ENCODE measurements at regions not wholly inside any gene's neighbourhood (a gene's known extent, or its start where the extent isn't known, plus 50 kb on each side); places are given as distances from the start of the nearest gene placed in this dataset.

- Histone ChIP-seq H3K4me3 (no peak overlapping the region), H3K36me3 (no peaks in the 10 kb centered on the region), H3K9me3 (peaks cover 0 to 1% (median 0%) of the 10 kb centered on the region in 4 donors), H3K27ac (no peak overlapping the region), H3K4me1 (no peaks in the 10 kb centered on the region), H3K27me3 (no peaks in the 10 kb centered on the region)
- WGBS, 2 donors: 95 to 97% methylated on average over 3 of the region's 3 CpGs
- intact Hi-C loops (cut with DNase I): no loop called here
- TF ChIP-seq CTCF (IDR thresholded peaks at IDR 0.05) (no peak), POLR2A (IDR thresholded peaks at IDR 0.05) (no peak), POLR2AphosphoS5 (IDR thresholded peaks at IDR 0.05) (no peak), EP300 (IDR thresholded peaks at IDR 0.05) (no peak)
- DNase-seq: no peak
These were observed 87.8 kb downstream of the FOXB1 start for GRCh38 chr15:60091911-60092310.

GRCh38 chr15:60093273-60094067, 89.4 kb downstream of the FOXB1 start:
- Histone ChIP-seq H3K9me3 (peaks cover 0 to 5% (median 0%) of the 10 kb centered on the region in 4 donors), H3K4me3 (no peak overlapping the region), H3K36me3 (no peaks in the 10 kb centered on the region), H3K27ac (no peak overlapping the region), H3K4me1 (no peaks in the 10 kb centered on the region), H3K27me3 (no peaks in the 10 kb centered on the region)
- TF ChIP-seq EP300 (IDR thresholded peaks at IDR 0.05): no peak
- TF ChIP-seq POLR2AphosphoS5 (IDR thresholded peaks at IDR 0.05): no peak
- no peak for TF ChIP-seq CTCF (IDR thresholded peaks at IDR 0.05)
- TF ChIP-seq POLR2A (IDR thresholded peaks at IDR 0.05): no peak
- no peak for DNase-seq
- intact Hi-C loops (cut with DNase I): no loop called here
- WGBS, 2 donors: 8 to 43% methylated on average over 4 of the region's 4 CpGs

GRCh38 chr15:60095711-60096110, 91.6 kb downstream of the FOXB1 start:
- Histone ChIP-seq H3K36me3 (no peaks in the 10 kb centered on the region), H3K4me3 (no peak overlapping the region), H3K4me1 (no peaks in the 10 kb centered on the region), H3K9me3 (peaks cover 0 to 5% (median 0%) of the 10 kb centered on the region in 4 donors), H3K27me3 (no peaks in the 10 kb centered on the region), H3K27ac (no peak overlapping the region)
- 82 to 89% methylated on average over 2 of the region's 2 CpGs for WGBS, 2 donors
- no peak for DNase-seq
- intact Hi-C loops (cut with DNase I): no loop called here
- no peak for TF ChIP-seq POLR2AphosphoS5 (IDR thresholded peaks at IDR 0.05)
- no peak for TF ChIP-seq CTCF (IDR thresholded peaks at IDR 0.05)
- no peak for TF ChIP-seq POLR2A (IDR thresholded peaks at IDR 0.05)
- TF ChIP-seq EP300 (IDR thresholded peaks at IDR 0.05): no peak

GRCh38 chr15:60096157-60096556, 92.0 kb downstream of the FOXB1 start:
- no peak for DNase-seq
- H3K4me3 ChIP-seq: no peak overlapping the region
- TF ChIP-seq POLR2AphosphoS5 (IDR thresholded peaks at IDR 0.05) (no peak), EP300 (IDR thresholded peaks at IDR 0.05) (no peak), POLR2A (IDR thresholded peaks at IDR 0.05) (no peak), CTCF (IDR thresholded peaks at IDR 0.05) (no peak)
- no peaks in the 10 kb centered on the region for H3K36me3 ChIP-seq
- peaks cover 0 to 5% (median 0%) of the 10 kb centered on the region in 4 donors for H3K9me3 ChIP-seq
- 89 to 93% methylated on average over 4 of the region's 4 CpGs for WGBS, 2 donors
- H3K27ac ChIP-seq: no peak overlapping the region
- H3K27me3 ChIP-seq: no peaks in the 10 kb centered on the region
- intact Hi-C loops (cut with DNase I): no loop called here
- no peaks in the 10 kb centered on the region for H3K4me1 ChIP-seq

All from sigmoid colon (tissue), 6 donors.